IMR-90 (cell line): ENCODE measurements at regions not wholly inside any gene's neighbourhood (a gene's known extent, or its start where the extent isn't known, plus 50 kb on each side); places are given as distances from the start of the nearest gene placed in this dataset.

ENCODE experiments used
- ATAC-seq: fragments of 200-7000 bp; cut with Tn5 transposase; 2 replicates; pipeline ENCODE4 v1.9.1; 2020; ENCODE audit warnings: low read depth, mild to moderate bottlenecking, moderate library complexity
- BruUV-seq: library from RNA; stranded (reverse); fragments of 400-500 nt; replicated peaks from 2 replicates; lab custom pipeline; 2021; lab: Mats Ljungman, UMichigan
- CTCF ChIA-PET: fragments of 300-600 bp; formaldehyde crosslinking; extraction: SDS; loops from one replicate; lab custom pipeline; 2021; ENCODE audit warnings: antibody characterized with exemption; lab: Yijun Ruan, JAX
- POLR2A ChIA-PET: fragments of 300-600 bp; sonication (Branson Sonifier 250); formaldehyde crosslinking; loops from one replicate; lab custom pipeline; 2022; ENCODE audit warnings: antibody characterized with exemption; ENCODE audit not compliant: unreplicated experiment; lab: Charles Lee
- DNase-seq: peaks from one replicate; pipeline ENCODE4 v3.0.0; 2013
- H2AFZ ChIP-seq: replicated peaks from 2 replicates; pipeline ENCODE3; 2013; ENCODE audit warnings: low read length, mild to moderate bottlenecking; ENCODE audit not compliant: poor library complexity
- H2AK5ac ChIP-seq: 2 replicates; pipeline ENCODE4 v1.6.1; 2013; ENCODE audit warnings: low read depth, low read length, inconsistent platforms
- H2AK9ac ChIP-seq: replicated peaks from 2 replicates; pipeline ENCODE3; 2013; ENCODE audit warnings: mild to moderate bottlenecking, low read depth, low read length, moderate library complexity; ENCODE audit not compliant: poor library complexity
- H2BK120ac ChIP-seq: 2 replicates; pipeline ENCODE4 v1.6.1; 2013; ENCODE audit warnings: low read depth, low read length, inconsistent platforms
- H2BK15ac ChIP-seq: 3 replicates; pipeline ENCODE4 v1.6.1; 2013; ENCODE audit warnings: low read depth, low read length, inconsistent platforms
- H2BK20ac ChIP-seq: 2 replicates; pipeline ENCODE4 v1.6.1; 2013; ENCODE audit warnings: low read depth, mild to moderate bottlenecking, inconsistent platforms, low read length, moderate library complexity
- H2BK5ac ChIP-seq: 2 replicates; pipeline ENCODE4 v1.6.1; 2013; ENCODE audit warnings: mild to moderate bottlenecking, low read depth, low read length, inconsistent platforms; ENCODE audit not compliant: poor library complexity, severe bottlenecking
- H3K14ac ChIP-seq: replicated peaks from 2 replicates; pipeline ENCODE4 v1.6.1; 2013; ENCODE audit warnings: low read depth, low read length, inconsistent platforms
- H3K18ac ChIP-seq: 2 replicates; pipeline ENCODE4 v1.6.1; 2013; ENCODE audit warnings: low read depth, low read length, control low read depth
- H3K23ac ChIP-seq: 2 replicates; pipeline ENCODE4 v1.6.1; 2013; ENCODE audit warnings: low read depth, low read length, inconsistent platforms
- H3K27ac ChIP-seq: 2 replicates; pipeline ENCODE4 v1.5.1; 2013; ENCODE audit warnings: mild to moderate bottlenecking, control low read depth, low read length; ENCODE audit not compliant: insufficient read depth
- H3K27me3 ChIP-seq: 2 replicates; pipeline ENCODE4 v1.6.1; 2013; ENCODE audit warnings: low read length; ENCODE audit not compliant: control insufficient read depth, insufficient read depth
- H3K36me3 ChIP-seq: 2 replicates; pipeline ENCODE4 v1.6.1; 2013; ENCODE audit warnings: low read length, mixed read lengths; ENCODE audit not compliant: control insufficient read depth, insufficient read depth
- H3K4ac ChIP-seq: 2 replicates; pipeline ENCODE4 v1.6.1; 2013; ENCODE audit warnings: low read depth, low read length, inconsistent platforms
- H3K4me1 ChIP-seq: 2 replicates; pipeline ENCODE4 v1.6.1; 2013; ENCODE audit warnings: low read length, mixed read lengths; ENCODE audit not compliant: control insufficient read depth, insufficient read depth
- H3K4me2 ChIP-seq: 2 replicates; pipeline ENCODE4 v1.6.1; 2013; ENCODE audit warnings: low read depth, mild to moderate bottlenecking, control low read depth, low read length, moderate library complexity
- H3K4me3 ChIP-seq: 2 replicates; pipeline ENCODE4 v1.5.1; 2013; ENCODE audit warnings: low read depth, mild to moderate bottlenecking, control low read depth, low read length, moderate library complexity; ENCODE audit not compliant: insufficient read depth
- H3K56ac ChIP-seq: 2 replicates; pipeline ENCODE4 v1.6.1; 2013; ENCODE audit warnings: low read length, inconsistent platforms; ENCODE audit not compliant: insufficient read depth; ENCODE audit errors: extremely low read depth
- H3K79me1 ChIP-seq, 2 experiments: 2 replicates each; pipeline ENCODE4 v1.6.1; 2013; ENCODE audit warnings: low read length in 2 of 2, inconsistent platforms in 1 of 2, low read depth in 1 of 2
- H3K9ac ChIP-seq: 2 replicates; pipeline ENCODE4 v1.6.1; 2013; ENCODE audit warnings: low read depth, low read length, control low read depth
- H3K9me1 ChIP-seq: 2 replicates; pipeline ENCODE4 v1.6.1; 2013; ENCODE audit warnings: low read length, inconsistent platforms; ENCODE audit not compliant: insufficient read depth
- H3K9me3 ChIP-seq: 2 replicates; pipeline ENCODE4 v1.6.1; 2013; ENCODE audit warnings: low read length; ENCODE audit not compliant: control insufficient read depth, insufficient read depth
- H4K20me1 ChIP-seq: 2 replicates; pipeline ENCODE4 v1.6.1; 2013; ENCODE audit warnings: low read length, inconsistent platforms; ENCODE audit not compliant: insufficient read depth
- H4K5ac ChIP-seq: 2 replicates; pipeline ENCODE4 v1.6.1; 2013; ENCODE audit warnings: mild to moderate bottlenecking, low read depth, low read length, control low read depth
- H4K8ac ChIP-seq, 2 experiments: 2 replicates each; pipeline ENCODE4 v1.6.1; 2013; ENCODE audit warnings: low read depth in 2 of 2, low read length in 2 of 2, control low read depth in 1 of 2, inconsistent platforms in 1 of 2
- H4K91ac ChIP-seq: 2 replicates; pipeline ENCODE4 v1.6.1; 2013; ENCODE audit warnings: low read depth, low read length, inconsistent platforms; ENCODE audit not compliant: insufficient read depth
- FOS ChIP-seq: fragments of 150-350 bp; IDR thresholded peaks from 2 replicates; pipeline ENCODE4 v1.6.1; 2016; ENCODE audit warnings: low read depth, low read length
- POLR2A ChIP-seq: IDR thresholded peaks from 2 replicates; pipeline ENCODE4 v1.6.1; 2012; ENCODE audit warnings: mild to moderate bottlenecking, low read depth, low read length
- RFX5 ChIP-seq: IDR thresholded peaks from 2 replicates; pipeline ENCODE4 v1.8.0; 2012; ENCODE audit warnings: low read depth, mild to moderate bottlenecking, low read length, moderate library complexity
- WGBS, 2 experiments: methylation state at CpG; one replicate each; pipeline versions ENCODE4 v1.1.5 to v1.1.7; 2013; ENCODE audit warnings: missing lambda C conversion rate in 2 of 2; ENCODE audit not compliant: insufficient read length in 1 of 2; ENCODE audit errors: extremely low coverage in 2 of 2; 5-methylcytosine and 5-hydroxymethylcytosine counted together
- dilution Hi-C: fragments of 300-500 bp; cut with HindIII; formaldehyde crosslinking; loops from one replicate; pipeline ENCODE4 v1.14.3; 2018; ENCODE audit warnings: low sequenced_read_pairs; ENCODE audit not compliant: unreplicated experiment
- in situ Hi-C: fragments of 300-500 bp; cut with MboI; formaldehyde crosslinking; loops from 3 replicates; pipeline ENCODE4 v1.14.3; 2019; ENCODE audit warnings: low sequenced_read_pairs, inconsistent platforms, mixed read lengths
- intact Hi-C: fragments of 100-400 bp; cut with micrococcal nuclease; formaldehyde crosslinking; loops from 2 replicates; pipeline ENCODE4 v1.10.0; 2022
- TF ChIP-seq, protein P1 (sequence below): fragments of 150-350 bp; IDR thresholded peaks from 2 replicates; pipeline ENCODE4 v1.6.1; 2016; ENCODE audit warnings: low read depth, mild to moderate bottlenecking, low read length, moderate library complexity, borderline replicate concordance
- TF ChIP-seq, protein P2 (sequence below): conservative IDR thresholded peaks from 2 replicates; pipeline ENCODE4 v1.5.1; 2012; ENCODE audit warnings: mild to moderate bottlenecking, low read depth, low read length, improper control_type of control experiment

DNA sequence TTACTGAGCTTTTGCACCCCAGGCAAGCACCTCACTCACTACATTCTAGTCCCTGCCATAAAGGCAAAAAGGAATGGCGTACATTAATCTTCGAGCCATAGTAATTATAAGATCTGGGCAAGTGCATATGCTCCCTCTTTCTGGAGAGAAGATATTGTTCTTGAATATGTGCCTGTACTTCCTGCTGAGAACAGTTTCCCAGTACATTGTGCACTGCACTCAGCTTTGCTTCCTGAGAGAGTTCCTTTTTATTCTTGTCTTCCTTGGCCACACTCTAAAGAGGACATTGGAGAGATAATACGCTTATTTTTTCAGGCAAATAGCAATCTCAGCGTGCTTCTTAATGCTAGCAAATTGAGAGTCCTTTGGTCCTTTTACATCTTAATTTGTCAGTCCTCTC is 909.0 kb upstream of the PCDH10 start:
- ATAC-seq (no peak), DNase-seq (no peak)
- Histone ChIP-seq H4K8ac (no peak overlapping the region), H3K4me2 (no peak overlapping the region), H2BK15ac (no peak overlapping the region), H3K18ac (no peak overlapping the region), H3K9me1 (no peaks in the 10 kb centered on the region), H3K23ac (no peak overlapping the region), H2AFZ (no peak overlapping the region), H3K27ac (no peak overlapping the region), H2BK20ac (no peak overlapping the region), H3K79me1 (no peaks in the 10 kb centered on the region), H3K36me3 (no peaks in the 10 kb centered on the region), H4K91ac (no peak overlapping the region), H2AK5ac (no peak overlapping the region), H3K14ac (no peak overlapping the region), H3K4ac (no peak overlapping the region), H2BK120ac (no peak overlapping the region), H4K5ac (no peak overlapping the region), H2BK5ac (no peak overlapping the region), H2AK9ac (no peak overlapping the region), H3K56ac (no peak overlapping the region), H3K4me3 (no peak overlapping the region), H4K20me1 (no peaks in the 10 kb centered on the region), H3K9ac (no peak overlapping the region), H3K4me1 (no peaks in the 10 kb centered on the region), H3K9me3 (no peaks in the 10 kb centered on the region), H3K27me3 (no peaks in the 10 kb centered on the region)
- TF ChIP-seq POLR2A: no peak
- TF ChIP-seq, protein P1, sequence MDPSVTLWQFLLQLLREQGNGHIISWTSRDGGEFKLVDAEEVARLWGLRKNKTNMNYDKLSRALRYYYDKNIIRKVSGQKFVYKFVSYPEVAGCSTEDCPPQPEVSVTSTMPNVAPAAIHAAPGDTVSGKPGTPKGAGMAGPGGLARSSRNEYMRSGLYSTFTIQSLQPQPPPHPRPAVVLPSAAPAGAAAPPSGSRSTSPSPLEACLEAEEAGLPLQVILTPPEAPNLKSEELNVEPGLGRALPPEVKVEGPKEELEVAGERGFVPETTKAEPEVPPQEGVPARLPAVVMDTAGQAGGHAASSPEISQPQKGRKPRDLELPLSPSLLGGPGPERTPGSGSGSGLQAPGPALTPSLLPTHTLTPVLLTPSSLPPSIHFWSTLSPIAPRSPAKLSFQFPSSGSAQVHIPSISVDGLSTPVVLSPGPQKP: no peak
- TF ChIP-seq, protein P2, sequence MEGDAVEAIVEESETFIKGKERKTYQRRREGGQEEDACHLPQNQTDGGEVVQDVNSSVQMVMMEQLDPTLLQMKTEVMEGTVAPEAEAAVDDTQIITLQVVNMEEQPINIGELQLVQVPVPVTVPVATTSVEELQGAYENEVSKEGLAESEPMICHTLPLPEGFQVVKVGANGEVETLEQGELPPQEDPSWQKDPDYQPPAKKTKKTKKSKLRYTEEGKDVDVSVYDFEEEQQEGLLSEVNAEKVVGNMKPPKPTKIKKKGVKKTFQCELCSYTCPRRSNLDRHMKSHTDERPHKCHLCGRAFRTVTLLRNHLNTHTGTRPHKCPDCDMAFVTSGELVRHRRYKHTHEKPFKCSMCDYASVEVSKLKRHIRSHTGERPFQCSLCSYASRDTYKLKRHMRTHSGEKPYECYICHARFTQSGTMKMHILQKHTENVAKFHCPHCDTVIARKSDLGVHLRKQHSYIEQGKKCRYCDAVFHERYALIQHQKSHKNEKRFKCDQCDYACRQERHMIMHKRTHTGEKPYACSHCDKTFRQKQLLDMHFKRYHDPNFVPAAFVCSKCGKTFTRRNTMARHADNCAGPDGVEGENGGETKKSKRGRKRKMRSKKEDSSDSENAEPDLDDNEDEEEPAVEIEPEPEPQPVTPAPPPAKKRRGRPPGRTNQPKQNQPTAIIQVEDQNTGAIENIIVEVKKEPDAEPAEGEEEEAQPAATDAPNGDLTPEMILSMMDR: no peak
- no peak for TF ChIP-seq RFX5
- TF ChIP-seq FOS: no peak
- dilution Hi-C loops: no loop called here
- in situ Hi-C loops: no loop called here
- CTCF ChIA-PET: no interaction called here
- no CpG with 5 or more reads among the region's 4 CpGs for WGBS, 2 experiments
- intact Hi-C loops: no loop called here
- no TSS peak for BruUV-seq
- POLR2A ChIA-PET: no interaction called here
